T-helper 2 cell (primary cell): ENCODE measurements at regions not wholly inside any gene's neighbourhood (a gene's known extent, or its start where the extent isn't known, plus 50 kb on each side); places are given as distances from the start of the nearest gene placed in this dataset.
A peak's percentile ranks its signal among the peaks of the same experiment; 100 is the strongest.
"Not testable (repeated sequence)": the region's sequence is repeated elsewhere in the genome, so short reads cannot be mapped to it uniquely, and the experiment has no call there.

Experiments used
- DNase-seq, 5 experiments: peaks; one replicate each; pipeline versions ENCODE4 v3.0.0 to v3.0.0-alpha.2; 2012 to 2022

- no peak for DNase-seq
Measured at GRCh38 chr4:174005422-174005821, 278.0 kb downstream of the FBXO8 start.

DNA sequence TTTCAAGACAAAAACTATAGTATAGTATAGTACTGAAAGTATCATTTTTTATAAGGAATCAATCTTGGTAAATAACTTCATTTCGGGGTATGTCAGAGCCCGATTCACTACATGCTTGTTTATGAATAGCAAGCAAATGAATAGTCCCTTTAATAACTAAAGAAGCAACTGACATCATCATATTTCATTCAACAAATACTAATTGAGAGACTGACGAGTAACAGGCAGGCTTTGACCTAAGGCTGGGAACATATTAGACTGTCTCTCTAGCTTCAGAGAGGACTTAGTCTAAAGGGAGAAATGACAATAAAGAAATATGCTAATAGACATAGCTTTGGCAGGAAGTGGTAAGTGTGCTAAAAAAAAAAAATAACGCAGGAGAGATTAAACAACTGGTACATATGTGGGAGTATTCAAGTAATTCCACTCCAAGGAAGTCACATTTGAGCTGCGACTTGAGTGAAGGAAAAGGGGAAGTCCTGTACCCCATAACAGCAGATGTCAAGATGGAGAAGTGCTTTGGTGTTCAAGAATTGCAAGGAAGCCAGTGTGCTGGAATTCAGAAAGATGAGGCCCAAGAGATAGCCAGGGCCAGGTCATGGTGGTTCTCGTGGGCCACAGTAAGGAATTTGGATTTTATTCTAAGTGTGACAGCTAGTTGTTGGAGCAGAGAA is 284.9 kb downstream of the FBXO8 start:
- no peak for DNase-seq

DNA sequence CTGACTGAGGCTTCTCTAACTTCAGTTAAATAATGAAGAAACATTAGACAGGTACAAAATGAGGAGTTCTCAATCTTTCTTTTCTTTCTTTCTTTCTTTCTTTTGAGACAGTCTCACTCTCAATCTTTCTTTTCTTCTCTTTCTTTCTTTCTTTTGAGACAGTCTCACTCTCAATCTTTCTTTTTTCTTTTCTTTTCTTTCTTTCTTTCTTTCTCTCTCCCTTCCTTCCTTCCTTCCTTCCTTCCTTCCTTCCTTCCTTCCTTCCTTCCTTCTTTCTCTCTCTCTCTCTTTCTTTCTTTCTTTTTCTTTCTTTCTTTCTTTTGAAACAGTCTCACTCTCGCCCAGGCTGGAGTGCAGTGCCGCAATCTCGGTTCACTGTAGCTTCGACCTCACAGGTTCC is 287.7 kb downstream of the FBXO8 start:
- not testable (repeated sequence) for DNase-seq

DNA sequence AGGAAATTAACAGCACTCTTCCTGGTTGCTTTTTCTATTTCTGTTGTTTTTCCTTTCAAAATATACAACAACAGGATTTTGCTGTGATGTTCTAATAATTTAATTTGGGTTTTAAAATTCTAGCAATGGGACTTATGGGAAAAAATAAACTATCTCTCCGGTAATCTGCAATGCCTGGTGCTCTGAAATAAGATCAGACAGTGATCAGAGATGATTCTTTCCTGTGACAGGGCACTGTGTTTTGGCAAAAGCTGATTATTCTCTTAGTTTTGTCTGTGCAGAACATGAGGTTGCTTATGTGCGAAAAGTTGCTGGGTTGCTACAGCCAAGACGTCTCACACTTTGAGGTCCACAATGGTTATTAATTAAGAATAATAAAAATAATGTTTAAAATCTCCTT is 291.7 kb downstream of the FBXO8 start:
- DNase-seq: no peak

DNA sequence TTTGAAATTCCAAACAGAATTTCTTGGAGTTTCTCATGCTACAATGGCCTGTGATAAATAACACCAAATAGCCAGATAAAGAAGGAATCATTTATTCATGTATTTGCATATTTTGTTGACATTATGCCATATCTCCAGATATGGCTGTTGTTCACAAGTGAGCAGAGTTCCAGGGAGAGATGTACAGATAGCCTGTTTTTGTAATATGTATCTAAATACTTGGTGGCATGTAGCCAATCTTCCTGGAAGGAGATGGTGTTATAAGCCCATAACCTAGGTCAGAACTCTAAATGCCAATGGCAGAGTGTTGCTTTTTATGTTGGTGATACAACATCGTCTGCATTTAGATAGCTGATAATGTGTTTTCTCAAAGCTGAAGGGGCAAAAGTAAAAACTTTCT is 292.2 kb downstream of the FBXO8 start:
- no peak for DNase-seq

- no peak for DNase-seq
Measured at GRCh38 chr4:173990869-173991210, 292.6 kb downstream of the FBXO8 start.

GRCh38 chr4:173990126-173990868 is 293.2 kb downstream of the FBXO8 start:
- DNase-seq: peak in 1 of 5 experiments; percentile 6

DNA sequence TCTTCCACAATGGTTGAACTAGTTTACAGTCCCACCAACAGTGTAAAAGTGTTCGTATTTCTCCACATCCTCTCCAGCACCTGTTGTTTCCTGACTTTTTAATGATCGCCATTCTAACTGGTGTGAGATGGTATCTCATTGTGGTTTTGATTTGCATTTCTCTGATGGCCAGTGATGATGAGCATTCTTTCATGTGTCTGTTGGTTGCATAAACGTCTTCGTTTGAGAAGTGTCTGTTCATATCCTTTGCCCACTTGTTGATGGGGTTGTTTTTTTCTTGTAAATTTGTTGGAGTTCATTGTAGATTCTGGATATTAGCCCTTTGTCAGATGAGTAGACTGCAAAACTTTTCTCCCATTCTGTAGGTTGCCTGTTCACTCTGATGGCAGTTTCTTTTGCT is 319.9 kb downstream of the FBXO8 start:
- not testable (repeated sequence) for DNase-seq

DNA sequence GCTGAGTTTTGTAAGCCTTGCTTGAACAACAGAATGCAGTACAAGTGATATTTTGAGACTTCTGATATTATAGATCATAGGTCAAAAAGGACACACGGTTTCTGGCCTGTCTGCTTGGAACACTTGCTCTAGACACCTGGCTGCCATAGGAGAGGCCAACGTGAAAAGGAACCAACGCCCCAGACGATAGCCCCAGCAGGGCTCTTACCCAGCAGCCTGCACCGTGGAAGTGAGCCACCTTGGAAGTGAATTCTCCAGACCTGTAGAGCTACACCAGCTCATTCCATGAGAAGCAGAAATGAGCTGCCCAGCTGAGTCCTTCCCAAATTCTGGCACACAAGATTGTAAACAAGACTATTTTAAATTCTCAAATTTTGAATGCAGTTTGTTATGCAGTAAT is 323.1 kb downstream of the FBXO8 start:
- no peak for DNase-seq

- DNase-seq: no peak
Measured at GRCh38 chr4:173958445-173958844, 325.0 kb downstream of the FBXO8 start.

DNA sequence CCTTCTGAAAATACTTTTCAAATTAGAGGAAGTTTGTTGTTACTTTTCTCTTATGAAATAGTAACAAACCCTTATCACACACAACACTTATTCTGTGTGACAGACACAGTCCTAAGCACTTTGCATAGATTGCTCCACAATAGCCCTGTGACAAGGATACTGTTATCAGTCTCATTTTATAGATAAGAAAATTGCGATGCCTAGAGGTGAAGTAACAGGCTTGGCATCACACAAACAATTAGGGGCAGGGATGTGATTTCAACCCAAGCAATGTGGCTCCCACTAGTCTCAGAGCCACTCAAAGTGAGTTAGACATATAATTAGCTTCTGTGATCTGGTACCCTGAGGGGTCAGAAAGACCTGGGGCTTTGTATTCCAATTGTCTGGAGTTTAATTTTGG is 339.9 kb downstream of the FBXO8 start:
- DNase-seq: no peak

- DNase-seq: no peak
Measured at GRCh38 chr4:173940146-173940545, 343.3 kb downstream of the FBXO8 start.

- DNase-seq: no peak
Measured at GRCh38 chr4:173937631-173938270, 345.7 kb downstream of the FBXO8 start.

GRCh38 chr4:173936861-173937260 is 346.6 kb downstream of the FBXO8 start:
- no peak for DNase-seq

DNA sequence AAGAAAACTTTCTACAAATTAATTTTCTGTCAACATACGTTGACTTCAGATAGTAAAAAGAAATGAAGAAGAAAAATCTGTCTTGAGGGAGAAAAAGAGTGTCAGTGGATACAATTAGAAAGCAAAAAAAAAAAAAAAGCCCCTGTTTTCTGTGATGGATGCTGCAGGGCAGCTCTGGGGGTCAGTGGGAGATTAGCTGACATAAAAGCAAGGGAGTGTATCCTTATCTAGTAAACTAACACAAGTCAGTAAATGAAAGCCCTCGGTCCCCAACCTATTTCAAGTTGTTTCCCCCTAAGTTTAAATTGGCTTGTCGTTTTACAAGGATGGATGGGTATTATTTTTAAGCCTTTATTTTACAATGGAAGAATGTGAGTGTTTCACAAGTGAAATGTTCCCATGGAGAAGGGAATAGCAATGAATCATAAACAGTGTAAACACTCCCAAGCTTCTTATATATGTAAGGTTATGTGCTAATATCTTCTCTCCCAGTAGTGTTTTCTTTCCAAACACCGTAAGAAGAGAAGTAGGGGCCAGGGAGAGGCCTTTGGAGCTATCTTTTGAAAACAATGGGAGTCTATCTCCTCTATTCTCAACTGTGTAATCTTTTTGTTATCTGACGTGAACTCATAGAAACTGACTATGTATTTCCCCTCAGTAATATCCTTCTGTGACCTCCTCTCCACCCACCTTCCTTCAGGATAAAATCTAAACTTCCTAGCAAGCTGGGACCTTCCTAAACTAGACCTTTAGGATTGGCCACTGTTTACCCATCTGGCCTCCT is 347.7 kb downstream of the FBXO8 start:
- DNase-seq: no peak

GRCh38 chr4:173934933-173935620 is 348.4 kb downstream of the FBXO8 start:
- DNase-seq: no peak

- DNase-seq: no peak
Measured at GRCh38 chr4:173934201-173934600, 349.3 kb downstream of the FBXO8 start.

GRCh38 chr4:173932701-173933100 is 350.8 kb downstream of the FBXO8 start:
- DNase-seq: no peak

DNA sequence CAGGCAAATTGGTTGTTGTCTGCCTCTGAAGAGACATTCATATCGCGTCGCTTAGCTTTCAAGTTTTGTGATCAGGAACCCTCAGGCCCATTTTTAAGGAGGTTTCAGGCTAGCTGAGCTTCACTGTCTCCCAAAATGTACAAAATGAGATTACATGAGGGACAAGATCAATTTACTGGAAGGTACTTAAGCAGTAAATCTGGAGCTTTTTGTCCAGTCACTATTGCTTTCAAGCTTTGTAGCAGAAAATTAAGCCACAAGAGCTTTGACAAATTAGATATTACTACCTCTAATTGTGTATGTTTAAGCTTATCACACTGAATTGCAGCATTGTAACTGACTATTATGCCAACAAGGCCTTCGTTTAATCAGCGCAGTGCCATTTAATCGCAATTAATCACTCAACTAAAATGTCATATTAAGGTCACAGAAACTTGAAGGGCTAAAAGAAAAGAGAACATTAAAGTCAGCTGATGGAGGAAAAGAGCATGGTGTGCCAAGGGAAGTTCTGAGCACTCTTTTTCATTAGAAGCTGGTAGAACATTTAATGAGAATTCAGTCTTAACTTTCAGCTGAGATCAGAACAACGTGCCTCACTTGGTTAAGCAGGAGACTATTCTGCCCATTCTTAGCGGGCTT is 353.0 kb downstream of the FBXO8 start:
- no peak for DNase-seq

DNA sequence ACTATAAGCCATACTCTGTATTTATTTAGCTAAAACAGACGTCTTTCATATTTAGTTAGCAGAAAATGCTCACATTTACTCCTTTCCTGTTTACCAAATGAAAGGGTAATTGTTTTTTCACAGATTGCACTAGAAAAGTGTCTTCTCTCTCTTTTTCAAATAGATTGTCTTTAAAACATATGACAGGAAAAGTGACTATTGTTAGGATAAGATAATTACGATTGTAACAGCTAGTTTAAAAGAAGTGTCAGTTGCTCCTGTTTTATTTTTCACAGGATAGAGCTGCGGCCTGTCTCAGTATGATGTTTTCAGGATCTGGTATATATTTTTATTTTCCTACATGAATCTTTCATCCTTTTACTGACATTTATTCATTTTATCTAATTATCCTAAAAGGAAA is 353.5 kb downstream of the FBXO8 start:
- no peak for DNase-seq

DNA sequence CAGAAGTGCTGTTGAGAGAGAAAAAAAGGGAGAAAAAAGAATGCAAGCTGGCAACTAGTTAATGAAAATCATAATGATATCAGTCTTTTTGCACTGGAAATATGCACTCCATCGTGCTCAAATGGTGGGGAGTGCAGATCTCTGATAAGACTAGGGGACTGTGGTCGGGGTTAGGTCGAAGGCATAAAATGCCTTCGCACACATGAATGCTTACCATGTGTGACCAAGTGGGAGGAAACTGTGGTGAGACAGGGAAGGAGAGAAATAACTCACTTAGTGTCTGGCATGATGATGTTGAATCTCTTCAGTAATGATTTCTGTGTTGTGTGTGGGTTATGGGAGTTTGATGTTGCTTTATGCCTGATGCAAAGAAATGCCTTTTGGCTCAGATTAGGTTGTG is 358.9 kb downstream of the FBXO8 start:
- DNase-seq: peak in 1 of 5 experiments; percentile 83

DNA sequence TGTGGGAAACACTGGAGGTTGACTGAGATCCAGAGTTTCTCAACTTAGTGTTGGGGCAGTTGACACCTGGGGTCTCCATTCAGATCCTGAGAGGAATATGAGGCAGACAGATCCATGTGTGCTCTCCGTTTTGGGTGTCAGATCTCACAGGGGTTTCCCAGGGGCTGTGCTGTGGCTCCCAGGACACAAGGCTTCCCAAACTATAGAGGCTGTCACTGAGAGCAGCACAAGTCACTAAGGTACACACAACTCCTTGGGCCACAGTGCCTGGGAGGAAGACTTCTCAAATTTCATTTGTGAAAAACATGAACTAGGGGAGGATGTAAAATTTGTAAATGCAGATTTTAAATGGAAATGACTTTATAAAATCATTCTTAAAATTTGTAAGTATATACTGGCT is 363.6 kb downstream of the FBXO8 start:
- no peak for DNase-seq
